MG63 (cell line): ENCODE measurements at regions not wholly inside any gene's neighbourhood (a gene's known extent, or its start where the extent isn't known, plus 50 kb on each side); places are given as distances from the start of the nearest gene placed in this dataset.
"Not testable (repeated sequence)": the region's sequence is repeated elsewhere in the genome, so short reads cannot be mapped to it uniquely, and the experiment has no call there.

ENCODE experiments used
- DNase-seq: peaks from one replicate; pipeline ENCODE4 v3.0.0-alpha.2; 2020
- H3K27me3 ChIP-seq: fragments of 250-450 bp; sonication (Bioruptor Pico); 2 replicates; pipeline ENCODE4 v1.5.1; 2020; ENCODE audit warnings: mild to moderate bottlenecking, moderate library complexity
- H3K36me3 ChIP-seq: fragments of 250-450 bp; sonication (Bioruptor Pico); 2 replicates; pipeline ENCODE4 v1.5.1; 2020; ENCODE audit warnings: mild to moderate bottlenecking, moderate library complexity
- H3K4me3 ChIP-seq: fragments of 250-450 bp; sonication (Bioruptor Pico); 2 replicates; pipeline ENCODE4 v1.5.1; 2020; ENCODE audit warnings: mild to moderate bottlenecking, moderate library complexity
- H3K9me3 ChIP-seq: fragments of 250-450 bp; sonication (Bioruptor Pico); 2 replicates; pipeline ENCODE4 v1.5.1; 2020; ENCODE audit warnings: mild to moderate bottlenecking, moderate library complexity

DNA sequence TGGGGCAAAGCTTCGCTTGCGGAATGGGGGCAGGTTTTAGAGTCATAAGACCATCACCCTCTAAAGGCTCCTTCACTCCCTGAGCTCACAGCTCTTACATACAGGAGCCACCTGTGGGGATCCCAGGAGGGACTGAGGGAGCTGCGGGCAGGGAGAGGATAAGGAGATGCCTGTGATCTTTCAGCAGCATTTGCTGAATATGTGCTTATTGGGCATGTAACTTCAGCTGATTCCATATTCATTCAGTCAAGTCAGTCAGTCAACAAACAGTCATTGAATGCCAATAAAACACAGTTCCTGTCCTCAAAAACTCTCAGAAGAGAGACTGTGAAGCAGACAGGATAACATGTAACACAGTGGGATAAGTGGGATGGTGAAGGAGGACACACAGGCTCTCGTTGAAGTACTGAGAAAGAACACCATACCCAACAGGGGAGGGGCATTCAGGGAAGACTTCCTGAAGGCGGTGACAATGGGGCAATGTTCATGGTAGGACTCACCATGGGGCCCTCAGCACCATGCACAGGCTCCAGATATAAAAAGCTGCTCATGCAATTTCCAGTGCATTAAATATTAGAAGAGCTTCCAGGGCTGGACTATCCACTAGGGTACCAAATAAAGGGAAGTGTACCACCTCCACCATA, 240.9 kb downstream of the UACA start:
- H3K9me3 ChIP-seq, result no peaks in the 10 kb centered on the region
- no peak overlapping the region for H3K4me3 ChIP-seq
- H3K36me3 ChIP-seq, result no peaks in the 10 kb centered on the region
- no peak for DNase-seq
- no peaks in the 10 kb centered on the region for H3K27me3 ChIP-seq

DNA sequence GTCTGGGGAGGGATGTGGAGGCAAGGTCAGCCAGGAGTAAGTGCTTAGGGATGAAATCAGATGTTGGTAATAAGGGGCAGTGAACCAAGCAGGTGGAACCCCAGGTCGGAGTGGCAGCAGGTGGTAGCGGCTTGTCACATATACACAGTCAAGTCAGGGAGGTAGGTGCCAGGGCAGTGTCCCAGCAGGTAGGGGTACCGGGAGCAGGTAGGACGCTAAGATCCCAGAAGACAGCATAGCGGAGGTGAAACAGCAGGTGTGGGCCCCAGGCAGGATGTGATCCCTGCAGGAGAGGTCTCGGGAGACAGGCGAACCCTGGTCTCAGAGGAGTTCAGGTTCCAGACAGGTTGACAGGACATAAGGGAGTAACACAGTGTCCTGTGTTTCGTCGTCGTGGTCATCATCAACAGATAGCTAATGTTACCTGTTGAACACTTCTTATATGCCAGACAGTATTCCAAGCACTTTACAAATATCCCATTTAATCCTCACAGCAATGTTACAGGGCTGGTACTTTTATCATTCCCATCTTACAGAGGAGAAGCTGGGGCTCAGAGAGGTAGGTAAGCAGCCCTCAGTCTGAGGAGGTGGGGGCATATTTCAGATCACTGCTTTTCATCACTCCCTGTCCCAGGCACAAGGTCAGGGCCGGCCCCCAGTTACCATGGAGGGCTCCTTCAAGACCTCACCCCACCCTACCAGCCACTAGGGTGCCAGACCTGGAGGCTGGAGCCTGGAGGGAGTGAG, 241.6 kb downstream of the UACA start:
- no peak for DNase-seq
- no peaks in the 10 kb centered on the region for H3K27me3 ChIP-seq

GRCh38 chr15:70519616-70520015, 243.7 kb downstream of the UACA start:
- no peak for DNase-seq
- H3K27me3 ChIP-seq, result no peaks in the 10 kb centered on the region
- H3K4me3 ChIP-seq, result no peak overlapping the region
- H3K9me3 ChIP-seq, result no peaks in the 10 kb centered on the region
- no peaks in the 10 kb centered on the region for H3K36me3 ChIP-seq

More for the DNA sequence above, 241.6 kb downstream of the UACA start:
- Histone ChIP-seq H3K36me3 (no peaks in the 10 kb centered on the region), H3K9me3 (no peaks in the 10 kb centered on the region), H3K4me3 (no peak overlapping the region)

DNA sequence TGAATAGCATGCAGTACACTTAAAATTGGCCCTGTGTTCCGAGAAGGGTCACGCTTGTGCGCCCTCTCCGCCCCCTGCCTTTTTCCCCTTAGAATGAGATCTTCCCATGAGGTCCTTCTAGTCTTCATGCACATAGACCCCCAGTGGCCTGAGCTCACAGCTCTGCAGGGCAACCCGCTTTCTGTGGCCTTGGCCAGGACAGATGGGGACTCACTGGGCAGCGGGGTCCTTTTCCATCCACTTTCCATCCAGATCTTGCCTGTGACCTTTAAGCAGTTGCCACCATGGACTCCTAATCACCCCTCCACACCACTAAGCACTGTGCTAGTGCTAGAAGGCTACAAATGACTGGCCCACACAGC, 244.4 kb downstream of the UACA start:
- Histone ChIP-seq H3K4me3 (no peak overlapping the region), H3K27me3 (no peaks in the 10 kb centered on the region), H3K9me3 (no peaks in the 10 kb centered on the region), H3K36me3 (no peaks in the 10 kb centered on the region)
- no peak for DNase-seq

DNA sequence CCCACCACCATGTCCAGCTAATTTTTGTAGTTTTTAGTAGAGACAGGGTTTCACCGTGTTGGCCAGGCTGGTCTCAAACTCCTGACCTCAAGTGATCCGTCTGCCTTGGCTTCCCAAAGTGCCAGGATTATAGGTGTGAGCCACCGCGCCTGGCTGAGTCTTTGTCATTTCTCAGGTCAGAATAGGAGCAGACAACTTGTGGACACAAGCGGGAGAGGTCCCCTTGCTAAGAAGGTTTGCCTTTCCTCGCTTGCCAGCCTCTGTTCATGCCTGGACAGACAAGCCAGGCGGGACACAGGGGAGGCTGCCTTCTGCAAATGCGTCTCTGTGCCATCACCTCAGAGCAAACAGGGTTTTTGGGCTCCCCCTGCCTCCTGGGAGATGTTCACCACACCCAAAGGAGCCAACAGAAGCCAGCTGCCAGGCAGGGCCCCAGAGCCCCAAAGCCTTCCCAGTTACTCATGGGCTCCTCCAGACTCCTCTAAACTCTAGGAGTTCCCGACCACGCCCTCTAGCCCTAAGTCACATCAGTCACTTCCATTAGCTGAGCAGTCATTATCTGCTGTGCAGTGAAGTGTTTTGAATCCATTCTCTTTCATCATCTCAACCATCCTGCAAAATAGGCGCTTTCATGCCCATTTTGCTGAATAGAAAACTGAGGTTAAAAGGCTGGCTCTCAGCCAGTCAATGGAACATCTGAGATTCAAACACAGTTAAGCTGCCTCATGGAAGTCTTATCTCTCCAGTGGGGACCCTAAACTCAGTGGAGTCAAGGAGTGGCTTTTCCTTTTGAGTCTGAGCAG, 245.0 kb downstream of the UACA start:
- Histone ChIP-seq H3K9me3 (no peaks in the 10 kb centered on the region), H3K27me3 (no peaks in the 10 kb centered on the region), H3K4me3 (no peak overlapping the region), H3K36me3 (no peaks in the 10 kb centered on the region)
- no peak for DNase-seq

GRCh38 chr15:70517194-70517590, 246.2 kb downstream of the UACA start:
- Histone ChIP-seq H3K27me3 (no peaks in the 10 kb centered on the region), H3K4me3 (no peak overlapping the region), H3K36me3 (no peaks in the 10 kb centered on the region), H3K9me3 (no peaks in the 10 kb centered on the region)
- no peak for DNase-seq

- no peak overlapping the region for H3K4me3 ChIP-seq
- H3K9me3 ChIP-seq, result no peaks in the 10 kb centered on the region
- H3K36me3 ChIP-seq, result no peaks in the 10 kb centered on the region
- no peaks in the 10 kb centered on the region for H3K27me3 ChIP-seq
- DNase-seq, result no peak
Measured at GRCh38 chr15:70516408-70517193, 246.8 kb downstream of the UACA start.

DNA sequence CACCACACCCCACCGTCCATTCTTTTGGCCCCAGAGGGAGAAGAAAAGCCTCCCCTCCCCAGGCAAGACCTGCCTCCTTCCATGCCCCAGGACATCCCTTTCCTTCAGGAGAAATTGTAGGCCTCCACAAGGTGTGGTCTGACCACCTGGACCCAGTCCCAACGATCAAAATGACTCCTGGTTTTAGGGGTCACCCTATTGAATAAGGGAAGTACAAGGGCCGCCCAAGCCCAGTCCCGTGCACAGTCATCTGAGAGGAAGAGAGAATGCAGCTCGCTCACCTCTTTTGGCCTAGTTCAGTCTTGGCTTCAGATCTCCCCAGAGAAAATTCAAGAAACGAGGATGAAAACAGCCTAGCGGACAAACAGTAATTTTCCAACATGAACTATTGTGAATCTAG, 249.1 kb downstream of the UACA start:
- H3K4me3 ChIP-seq, result no peak overlapping the region
- H3K36me3 ChIP-seq, result no peaks in the 10 kb centered on the region
- peaks cover 16% of the 10 kb centered on the region for H3K9me3 ChIP-seq
- no peaks in the 10 kb centered on the region for H3K27me3 ChIP-seq
- DNase-seq, result no peak

- H3K4me3 ChIP-seq, result no peak overlapping the region
- no peak for DNase-seq
- peaks cover 16% of the 10 kb centered on the region for H3K9me3 ChIP-seq
- H3K27me3 ChIP-seq, result no peaks in the 10 kb centered on the region
- no peaks in the 10 kb centered on the region for H3K36me3 ChIP-seq
Measured at GRCh38 chr15:70513819-70514218, 249.5 kb downstream of the UACA start.

DNA sequence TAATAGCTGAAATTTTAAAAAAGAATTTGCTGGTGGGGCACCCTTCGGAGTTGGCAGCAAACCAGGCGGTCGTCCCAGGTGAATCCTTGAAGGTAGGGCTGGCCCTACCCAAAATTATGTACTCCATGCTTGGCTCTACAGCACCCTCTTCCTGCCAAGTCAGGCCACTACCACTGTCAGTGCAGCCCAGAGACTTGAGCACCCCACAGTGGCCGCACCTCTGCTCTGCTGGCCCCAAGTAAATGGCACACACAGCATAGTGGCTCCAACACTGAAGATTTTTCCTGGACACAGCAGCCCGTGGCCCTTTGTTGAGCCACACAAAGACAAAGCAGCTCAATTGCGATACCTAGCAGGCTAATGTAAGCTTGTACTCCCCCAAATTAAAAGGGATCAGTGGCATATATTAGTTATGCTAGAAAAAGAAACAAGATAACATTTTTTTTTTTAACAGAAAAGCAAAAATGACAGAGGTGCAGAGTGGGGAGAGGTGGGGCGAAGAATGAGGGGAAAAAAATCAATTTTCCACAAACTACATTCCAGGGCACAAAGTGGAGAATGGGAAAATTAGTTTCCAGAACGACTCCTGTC, 250.5 kb downstream of the UACA start:
- H3K27me3 ChIP-seq, result no peaks in the 10 kb centered on the region
- DNase-seq, result peak; percentile 52
- H3K36me3 ChIP-seq, result no peaks in the 10 kb centered on the region
- H3K9me3 ChIP-seq, result peaks cover 16% of the 10 kb centered on the region
- H3K4me3 ChIP-seq, result no peak overlapping the region

- H3K4me3 ChIP-seq, H3K36me3 ChIP-seq, H3K27me3 ChIP-seq, DNase-seq: not testable (repeated sequence)
- peaks cover 20% of the 10 kb centered on the region for H3K9me3 ChIP-seq
Measured at GRCh38 chr15:70511972-70512587, 251.3 kb downstream of the UACA start.

DNA sequence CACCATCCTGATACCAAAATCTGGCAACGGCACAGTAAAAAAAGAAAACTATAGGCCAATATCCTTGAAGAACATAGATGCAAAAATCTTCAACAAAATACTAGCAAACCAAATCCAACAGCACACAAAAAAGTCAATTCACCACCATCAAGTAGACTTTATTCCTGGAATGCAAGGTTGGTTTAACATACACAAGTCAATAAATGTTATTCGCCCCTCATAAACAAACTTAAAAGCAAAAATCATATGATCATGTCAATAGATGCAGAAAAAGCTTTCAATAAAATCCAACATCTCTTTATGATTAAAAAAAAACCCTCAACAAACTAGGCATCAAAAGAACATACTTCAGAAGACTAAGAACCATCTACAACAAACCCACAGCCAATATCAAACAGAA, 252.9 kb downstream of the UACA start:
- DNase-seq, result no peak
- Histone ChIP-seq H3K27me3 (no peaks in the 10 kb centered on the region), H3K4me3 (no peak overlapping the region), H3K9me3 (peaks cover 25% of the 10 kb centered on the region), H3K36me3 (no peaks in the 10 kb centered on the region)

GRCh38 chr15:70509731-70510143, 253.6 kb downstream of the UACA start:
- Histone ChIP-seq H3K9me3 (peaks cover 25% of the 10 kb centered on the region), H3K4me3 (no peak overlapping the region), H3K27me3 (no peaks in the 10 kb centered on the region), H3K36me3 (no peaks in the 10 kb centered on the region)
- no peak for DNase-seq

GRCh38 chr15:70509282-70509662, 254.1 kb downstream of the UACA start:
- Histone ChIP-seq H3K36me3 (no peaks in the 10 kb centered on the region), H3K4me3 (no peak overlapping the region), H3K9me3 (peaks cover 25% of the 10 kb centered on the region), H3K27me3 (no peaks in the 10 kb centered on the region)
- no peak for DNase-seq

DNA sequence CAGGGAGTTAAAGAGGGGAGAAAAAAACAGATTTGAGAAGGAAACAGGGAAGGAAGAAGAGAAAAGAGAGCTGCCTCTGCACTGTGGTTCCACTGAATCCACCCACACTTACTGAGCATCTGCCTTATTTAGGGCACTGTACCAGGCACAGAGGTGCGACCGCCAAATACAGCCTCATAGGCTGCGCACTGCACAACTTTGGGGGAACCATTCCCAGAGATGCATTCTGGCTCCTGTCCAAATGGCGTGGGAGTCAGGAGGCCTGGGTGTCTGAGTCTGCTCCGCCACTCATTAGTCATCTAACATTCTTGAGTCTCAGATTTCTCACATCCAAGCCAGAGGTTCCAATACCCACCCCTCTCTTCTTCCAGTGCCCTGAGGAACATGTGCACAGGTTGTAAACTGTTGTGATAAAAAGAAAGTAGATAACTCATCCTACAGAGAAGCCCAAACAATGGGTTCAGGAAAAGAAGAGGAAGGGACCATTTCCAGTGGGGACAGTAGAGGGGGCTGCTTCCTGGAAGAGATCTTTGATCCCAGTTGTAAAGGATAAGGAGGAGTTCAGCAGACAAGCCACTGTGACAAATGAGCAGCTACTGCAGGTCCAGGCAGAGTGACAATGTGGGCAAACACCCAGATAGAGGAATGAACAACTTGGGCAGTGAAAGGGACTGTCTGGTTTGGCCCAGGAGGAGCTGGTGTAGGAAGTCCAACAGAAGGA, 254.6 kb downstream of the UACA start:
- Histone ChIP-seq H3K36me3 (no peaks in the 10 kb centered on the region), H3K9me3 (peaks cover 25% of the 10 kb centered on the region), H3K4me3 (no peak overlapping the region), H3K27me3 (no peaks in the 10 kb centered on the region)
- peak; percentile 91 for DNase-seq
